ENCODE measurements at regions not wholly inside any gene's neighbourhood (a gene's known extent, or its start where the extent isn't known, plus 50 kb on each side); places are given as distances from the start of the nearest gene placed in this dataset.

DNA sequence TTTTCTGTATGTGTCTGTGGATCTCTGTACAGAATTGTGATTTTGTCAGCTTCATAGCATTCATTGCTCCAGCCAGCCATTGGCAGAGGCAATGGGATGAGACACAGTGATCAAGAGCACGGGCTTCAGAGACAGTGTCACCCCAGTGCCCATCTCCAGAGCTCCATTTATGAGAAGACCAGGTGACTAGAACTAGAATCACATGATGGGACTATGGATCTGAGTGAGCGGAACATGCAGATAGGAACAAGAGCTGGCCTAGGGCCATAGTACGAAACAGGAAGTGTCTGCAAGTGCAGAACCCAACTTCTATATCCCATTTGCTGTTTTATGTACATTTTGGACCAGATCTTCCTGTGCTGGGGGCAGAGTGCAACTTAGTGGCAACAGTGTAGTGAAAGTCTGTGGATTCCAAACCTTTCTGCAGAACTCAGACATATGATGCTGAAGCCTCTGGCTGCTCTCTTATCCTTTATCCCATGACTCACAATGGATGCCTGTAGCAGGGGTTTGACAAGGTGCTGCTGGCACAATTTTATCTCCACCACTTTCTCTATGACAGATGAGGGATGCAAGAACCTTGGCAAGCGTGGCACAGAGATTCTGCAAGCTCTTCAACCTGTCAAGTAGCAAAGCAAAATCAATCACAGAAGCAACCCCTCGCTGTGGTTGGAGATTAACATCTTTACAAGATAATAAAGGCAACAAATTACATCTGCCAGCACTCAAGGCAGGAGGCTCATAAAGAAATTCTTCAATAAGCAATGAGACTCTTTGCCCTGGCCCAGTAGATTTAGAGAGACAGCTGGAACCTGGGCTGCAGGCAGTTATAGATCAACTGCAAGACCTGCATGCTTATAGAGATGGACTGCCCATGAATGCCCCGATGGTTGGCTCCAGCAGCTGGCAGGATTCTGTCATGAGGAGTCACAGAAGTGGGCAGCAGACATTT, 681.3 kb downstream of the TNS3 start:
- Histone ChIP-seq H3K27ac (ENCODE audit: low read length) (no peak overlapping the region), H3K36me3 (ENCODE audit: control insufficient read depth in 2 of 2, extremely low read depth in 1 of 2, insufficient read depth in 1 of 2, low read length in 1 of 2) (no peaks in the 10 kb centered on the region), H3K27me3 (replicated peaks in 1 of 2; ENCODE audit: control insufficient read depth in 2 of 2, extremely low read depth in 1 of 2, insufficient read depth in 2 of 2, low read length in 1 of 2) (no peaks in the 10 kb centered on the region), H3K4me1 (ENCODE audit: control insufficient read depth in 1 of 2, extremely low read depth in 1 of 2, insufficient read depth in 2 of 2, low read length in 2 of 2) (no peaks in the 10 kb centered on the region), H3K9me3 (no peaks in the 10 kb centered on the region), H3K4me3 (ENCODE audit: control insufficient read depth in 1 of 2, extremely low read depth in 1 of 2, low read length in 1 of 2) (no peak overlapping the region)
- ATAC-seq (replicated peaks in 1 of 4), result no peak
- Mint-ChIP-seq H3K27me3 (no peaks in the 10 kb centered on the region), H3K4me3 (no peak overlapping the region), H3K4me1 (no peaks in the 10 kb centered on the region), H3K27ac (no peak overlapping the region), H3K9me3 (peaks cover 8 to 13% (median 10%) of the 10 kb centered on the region in 3 donors), H3K36me3 (no peaks in the 10 kb centered on the region)
- POLR2A ChIA-PET, result no interaction called here
- WGBS (ENCODE audit: insufficient coverage), result 31% methylated on average over 4 of the region's 6 CpGs
- DNase-seq, result no peak
- CTCF ChIA-PET, result no interaction called here

DNA sequence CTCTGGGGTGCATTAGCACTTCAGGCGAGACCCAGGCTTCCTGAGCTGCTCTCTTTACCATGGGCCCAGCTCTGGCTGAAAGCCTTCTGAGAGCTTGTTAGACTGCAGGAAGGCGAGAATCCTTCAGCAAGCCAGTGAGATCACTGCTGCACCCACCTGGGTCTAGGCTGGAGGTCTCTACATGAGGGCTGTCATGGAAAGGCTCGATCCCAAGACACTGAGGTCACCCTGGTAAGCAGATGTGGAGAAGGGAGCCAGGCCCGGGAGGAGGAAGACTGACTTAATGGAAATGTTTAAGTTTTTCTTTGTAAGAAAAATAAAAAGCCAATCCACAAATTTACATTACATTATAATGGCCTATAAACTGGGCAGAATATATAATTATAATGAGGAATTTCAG, 684.5 kb downstream of the TNS3 start:
- Mint-ChIP-seq H3K4me3 (no peak overlapping the region), H3K27ac (no peak overlapping the region), H3K27me3 (no peaks in the 10 kb centered on the region), H3K9me3 (peaks cover 13 to 16% (median 16%) of the 10 kb centered on the region in 3 donors), H3K36me3 (no peaks in the 10 kb centered on the region), H3K4me1 (no peaks in the 10 kb centered on the region)
- no peaks in the 10 kb centered on the region for H3K36me3 ChIP-seq (ENCODE audit: control insufficient read depth in 2 of 2, extremely low read depth in 1 of 2, insufficient read depth in 1 of 2, low read length in 1 of 2)
- H3K4me1 ChIP-seq (ENCODE audit: control insufficient read depth in 1 of 2, extremely low read depth in 1 of 2, insufficient read depth in 2 of 2, low read length in 2 of 2), result no peaks in the 10 kb centered on the region
- 46% methylated on average over 2 of the region's 4 CpGs for WGBS (ENCODE audit: insufficient coverage)
- DNase-seq (no peak), ATAC-seq (replicated peaks in 1 of 4) (no peak)
- ChIA-PET POLR2A (interaction anchor here in 1 of 2 donors (0.5 kb wide), 1 partner anchor 16 kb away, joined by 3 read pairs; no protein-coding TSS in a partner anchor), CTCF (no interaction called here)
- no peak overlapping the region for H3K4me3 ChIP-seq (ENCODE audit: control insufficient read depth in 1 of 2, extremely low read depth in 1 of 2, low read length in 1 of 2)
- H3K27ac ChIP-seq (ENCODE audit: low read length), result no peak overlapping the region
- H3K9me3 ChIP-seq, result no peaks in the 10 kb centered on the region
- no peaks in the 10 kb centered on the region for H3K27me3 ChIP-seq (replicated peaks in 1 of 2; ENCODE audit: control insufficient read depth in 2 of 2, extremely low read depth in 1 of 2, insufficient read depth in 2 of 2, low read length in 1 of 2)

DNA sequence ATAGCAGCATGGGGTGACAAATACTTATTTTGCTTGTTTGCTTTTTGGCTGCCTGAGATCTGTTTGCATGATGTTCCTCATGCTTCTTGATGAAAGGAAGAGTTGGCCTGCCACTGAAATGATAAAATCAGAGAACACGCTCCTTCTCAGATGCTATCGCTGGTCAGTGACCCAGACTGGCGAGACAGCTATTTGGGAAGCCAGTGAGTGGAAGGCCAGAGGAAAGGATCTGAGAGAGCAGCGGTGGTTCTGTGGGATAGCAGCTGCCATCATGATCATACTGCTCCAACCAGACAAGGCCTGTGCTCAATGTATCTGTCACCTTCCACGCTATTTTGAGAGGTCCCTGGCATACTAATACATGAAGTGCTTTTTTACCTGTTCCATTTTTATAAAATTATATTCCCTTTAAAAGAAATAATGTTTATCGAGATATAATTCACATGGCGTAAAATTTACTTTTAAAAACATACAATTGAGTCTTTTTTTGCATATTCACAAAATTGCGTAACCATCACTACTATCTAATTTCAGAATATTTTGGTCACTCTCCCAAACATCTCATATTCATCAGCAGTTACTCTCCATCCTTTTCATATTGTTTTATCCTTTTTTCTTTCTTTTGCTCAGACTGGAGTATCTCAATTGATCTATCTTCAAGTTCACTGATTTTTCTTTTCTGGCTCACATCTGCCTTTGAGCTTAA, 695.1 kb downstream of the TNS3 start:
- Mint-ChIP-seq H3K36me3 (no peaks in the 10 kb centered on the region), H3K4me3 (no peak overlapping the region), H3K4me1 (no peaks in the 10 kb centered on the region), H3K9me3 (peaks cover 14 to 40% (median 19%) of the 10 kb centered on the region in 3 donors), H3K27ac (no peak overlapping the region), H3K27me3 (no peaks in the 10 kb centered on the region)
- ATAC-seq (replicated peaks in 1 of 4), result no peak
- no peak overlapping the region for H3K4me3 ChIP-seq (ENCODE audit: control insufficient read depth in 1 of 2, extremely low read depth in 1 of 2, low read length in 1 of 2)
- no peak for DNase-seq
- 80% methylated on average over 3 of the region's 8 CpGs for WGBS (ENCODE audit: insufficient coverage)
- H3K4me1 ChIP-seq (ENCODE audit: control insufficient read depth in 1 of 2, extremely low read depth in 1 of 2, insufficient read depth in 2 of 2, low read length in 2 of 2), result no peaks in the 10 kb centered on the region
- H3K27me3 ChIP-seq (replicated peaks in 1 of 2; ENCODE audit: control insufficient read depth in 2 of 2, extremely low read depth in 1 of 2, insufficient read depth in 2 of 2, low read length in 1 of 2), result no peaks in the 10 kb centered on the region
- ChIA-PET POLR2A (no interaction called here), CTCF (no interaction called here)
- no peaks in the 10 kb centered on the region for H3K9me3 ChIP-seq
- no peak overlapping the region for H3K27ac ChIP-seq (ENCODE audit: low read length)
- no peaks in the 10 kb centered on the region for H3K36me3 ChIP-seq (ENCODE audit: control insufficient read depth in 2 of 2, extremely low read depth in 1 of 2, insufficient read depth in 1 of 2, low read length in 1 of 2)

DNA sequence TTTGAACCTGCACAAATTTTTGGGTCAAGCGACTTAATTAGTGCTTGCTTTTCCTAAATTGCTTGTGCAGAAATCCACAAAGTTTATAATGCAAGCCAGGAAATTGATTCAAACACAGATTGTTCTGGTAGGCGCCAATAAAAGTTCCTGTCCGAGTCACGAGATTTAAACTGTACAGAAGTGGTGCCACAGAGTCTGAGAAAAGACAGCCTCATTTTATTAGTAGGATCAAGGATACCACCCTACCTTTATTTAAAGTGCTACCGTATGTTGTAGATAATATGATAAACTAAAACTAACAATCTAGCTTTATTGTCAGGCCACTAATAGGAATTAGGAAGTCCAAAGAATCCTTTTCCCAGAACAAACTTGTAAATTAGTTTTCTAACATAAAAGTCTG, 696.7 kb downstream of the TNS3 start:
- H3K27ac Mint-ChIP-seq, result no peak overlapping the region
- Histone ChIP-seq H3K4me1 (ENCODE audit: control insufficient read depth in 1 of 2, extremely low read depth in 1 of 2, insufficient read depth in 2 of 2, low read length in 2 of 2) (no peaks in the 10 kb centered on the region), H3K27ac (ENCODE audit: low read length) (no peak overlapping the region), H3K9me3 (no peaks in the 10 kb centered on the region), H3K27me3 (replicated peaks in 1 of 2; ENCODE audit: control insufficient read depth in 2 of 2, extremely low read depth in 1 of 2, insufficient read depth in 2 of 2, low read length in 1 of 2) (no peaks in the 10 kb centered on the region), H3K36me3 (ENCODE audit: control insufficient read depth in 2 of 2, extremely low read depth in 1 of 2, insufficient read depth in 1 of 2, low read length in 1 of 2) (no peaks in the 10 kb centered on the region), H3K4me3 (ENCODE audit: control insufficient read depth in 1 of 2, extremely low read depth in 1 of 2, low read length in 1 of 2) (no peak overlapping the region)
- no peaks in the 10 kb centered on the region for H3K4me1 Mint-ChIP-seq
- 20% methylated on average over 1 of the region's 5 CpGs for WGBS (ENCODE audit: insufficient coverage)
- no peaks in the 10 kb centered on the region for H3K36me3 Mint-ChIP-seq
- ATAC-seq (replicated peaks in 1 of 4), result no peak
- no peaks in the 10 kb centered on the region for H3K27me3 Mint-ChIP-seq
- H3K9me3 Mint-ChIP-seq, result peaks cover 15 to 27% (median 17%) of the 10 kb centered on the region in 3 donors
- ChIA-PET POLR2A (no interaction called here), CTCF (no interaction called here)
- no peak for DNase-seq
- H3K4me3 Mint-ChIP-seq, result no peak overlapping the region

DNA sequence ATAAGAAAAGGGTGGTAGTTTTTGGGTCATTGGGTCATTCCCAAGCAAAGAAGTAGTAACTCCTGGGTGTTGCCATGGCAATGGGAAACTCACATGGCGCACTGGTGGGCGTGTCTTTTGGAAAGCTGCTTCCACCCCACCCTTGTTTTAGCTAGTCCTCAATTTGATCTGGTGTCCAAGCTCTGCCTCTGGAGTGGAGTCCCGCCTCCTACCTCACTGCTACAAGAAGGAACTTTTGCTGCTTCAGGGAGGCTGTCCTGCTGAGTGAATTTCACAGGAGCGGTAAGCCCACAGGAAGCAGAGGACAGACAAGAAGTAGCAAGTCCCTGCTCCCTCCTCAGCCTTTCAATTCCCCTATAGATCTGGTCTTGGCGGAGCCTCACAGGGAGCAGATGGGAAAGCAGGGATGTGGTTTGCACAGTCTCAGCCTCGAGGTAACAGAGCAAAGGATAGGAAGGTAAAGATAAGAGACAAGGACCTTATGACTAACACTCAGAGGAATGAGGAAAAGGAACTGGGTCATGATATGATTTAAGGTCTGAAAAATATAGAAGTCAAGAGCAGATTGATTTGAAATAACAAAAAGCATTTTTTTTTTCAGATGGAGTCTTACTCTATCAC, 700.3 kb downstream of the TNS3 start:
- Histone ChIP-seq H3K4me3 (ENCODE audit: control insufficient read depth in 1 of 2, extremely low read depth in 1 of 2, low read length in 1 of 2) (no peak overlapping the region), H3K9me3 (no peaks in the 10 kb centered on the region), H3K36me3 (ENCODE audit: control insufficient read depth in 2 of 2, extremely low read depth in 1 of 2, insufficient read depth in 1 of 2, low read length in 1 of 2) (no peaks in the 10 kb centered on the region), H3K27ac (ENCODE audit: low read length) (no peak overlapping the region), H3K27me3 (replicated peaks in 1 of 2; ENCODE audit: control insufficient read depth in 2 of 2, extremely low read depth in 1 of 2, insufficient read depth in 2 of 2, low read length in 1 of 2) (no peaks in the 10 kb centered on the region), H3K4me1 (ENCODE audit: control insufficient read depth in 1 of 2, extremely low read depth in 1 of 2, insufficient read depth in 2 of 2, low read length in 2 of 2) (no peaks in the 10 kb centered on the region)
- POLR2A ChIA-PET, result no interaction called here
- Mint-ChIP-seq H3K27me3 (no peaks in the 10 kb centered on the region), H3K27ac (no peak overlapping the region), H3K9me3 (peaks cover 7 to 17% (median 14%) of the 10 kb centered on the region in 3 donors), H3K4me3 (no peak overlapping the region), H3K4me1 (no peaks in the 10 kb centered on the region), H3K36me3 (no peaks in the 10 kb centered on the region)
- DNase-seq, result no peak
- WGBS (ENCODE audit: insufficient coverage), result 56% methylated on average over 3 of the region's 6 CpGs
- no peak for ATAC-seq (replicated peaks in 1 of 4)
- CTCF ChIA-PET, result no interaction called here

DNA sequence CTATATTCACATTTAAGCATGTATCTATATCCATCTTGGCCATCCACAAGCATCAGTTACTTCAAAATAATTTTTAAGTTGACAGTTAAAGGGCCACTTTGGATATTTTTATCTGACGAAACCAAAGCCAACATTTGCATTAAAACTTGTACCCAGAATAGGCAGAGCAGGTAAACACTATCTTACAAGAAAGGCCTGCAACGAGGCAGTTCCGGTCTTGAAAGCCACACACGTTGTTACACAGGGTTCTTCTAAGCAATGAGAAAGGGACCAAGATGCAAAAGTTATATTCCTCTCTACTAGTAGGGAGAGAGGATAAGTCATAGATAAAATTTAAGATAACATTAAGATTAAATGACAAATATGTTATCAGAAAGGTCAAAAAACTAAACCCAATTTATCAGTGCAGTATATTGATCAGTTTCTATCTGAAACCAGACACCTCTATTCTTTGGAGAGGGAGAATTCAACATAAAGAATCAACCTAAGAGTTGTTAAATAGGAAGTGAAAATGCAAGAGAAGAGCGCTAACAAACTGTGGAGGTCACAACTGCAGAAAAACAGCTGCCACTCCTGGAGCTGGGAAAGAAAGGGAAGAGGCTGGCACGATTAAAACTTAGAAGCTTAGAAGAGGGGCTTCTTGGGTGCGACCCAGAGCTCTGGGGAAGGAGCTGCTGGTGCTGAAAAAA, 701.3 kb downstream of the TNS3 start:
- Histone ChIP-seq H3K4me3 (ENCODE audit: control insufficient read depth in 1 of 2, extremely low read depth in 1 of 2, low read length in 1 of 2) (no peak overlapping the region), H3K4me1 (ENCODE audit: control insufficient read depth in 1 of 2, extremely low read depth in 1 of 2, insufficient read depth in 2 of 2, low read length in 2 of 2) (no peaks in the 10 kb centered on the region), H3K27ac (ENCODE audit: low read length) (no peak overlapping the region), H3K27me3 (replicated peaks in 1 of 2; ENCODE audit: control insufficient read depth in 2 of 2, extremely low read depth in 1 of 2, insufficient read depth in 2 of 2, low read length in 1 of 2) (no peaks in the 10 kb centered on the region), H3K36me3 (ENCODE audit: control insufficient read depth in 2 of 2, extremely low read depth in 1 of 2, insufficient read depth in 1 of 2, low read length in 1 of 2) (no peaks in the 10 kb centered on the region), H3K9me3 (no peaks in the 10 kb centered on the region)
- Mint-ChIP-seq H3K27me3 (no peaks in the 10 kb centered on the region), H3K9me3 (peaks cover 5 to 14% (median 9%) of the 10 kb centered on the region in 3 donors), H3K4me3 (no peak overlapping the region), H3K4me1 (no peaks in the 10 kb centered on the region), H3K36me3 (no peaks in the 10 kb centered on the region), H3K27ac (no peak overlapping the region)
- ChIA-PET CTCF (no interaction called here), POLR2A (no interaction called here)
- ATAC-seq (replicated peaks in 1 of 4) (no peak), DNase-seq (no peak)
- 46% methylated on average over 2 of the region's 7 CpGs for WGBS (ENCODE audit: insufficient coverage)

Data from T-cell (primary cell).